Endodermal cell (in vitro differentiated cells): ENCODE measurements at regions not wholly inside any gene's neighbourhood (a gene's known extent, or its start where the extent isn't known, plus 50 kb on each side); places are given as distances from the start of the nearest gene placed in this dataset.

Source experiments
- DNase-seq: peaks from one replicate; pipeline ENCODE4 v3.0.0-alpha.2; 2017
- H3K27ac ChIP-seq: 2 replicates; pipeline ENCODE4 v1.5.1; 2013; ENCODE audit warnings: mild to moderate bottlenecking, low read depth, low read length, moderate library complexity
- H3K27me3 ChIP-seq: 2 replicates; pipeline ENCODE4 v1.6.1; 2013; ENCODE audit warnings: mild to moderate bottlenecking, low read length, moderate library complexity; ENCODE audit not compliant: insufficient read depth, control insufficient read depth, poor library complexity, severe bottlenecking
- H3K36me3 ChIP-seq: 2 replicates; pipeline ENCODE4 v1.7.0; 2013; ENCODE audit warnings: mild to moderate bottlenecking, low read length, moderate library complexity; ENCODE audit not compliant: control insufficient read depth, insufficient read depth
- H3K4me1 ChIP-seq: one replicate; pipeline ENCODE4 v1.7.0; 2013; ENCODE audit warnings: low read length; ENCODE audit not compliant: control insufficient read depth, insufficient read depth
- H3K4me3 ChIP-seq: 2 replicates; pipeline ENCODE4 v1.5.1; 2013; ENCODE audit warnings: mild to moderate bottlenecking, low read length, moderate library complexity
- H3K9ac ChIP-seq: 2 replicates; pipeline ENCODE4 v1.6.1; 2013; ENCODE audit warnings: mild to moderate bottlenecking, low read length, moderate library complexity; ENCODE audit not compliant: poor library complexity, severe bottlenecking; ENCODE audit errors: extremely low read depth
- H3K9me3 ChIP-seq: 2 replicates; pipeline ENCODE4 v1.6.1; 2013; ENCODE audit warnings: mild to moderate bottlenecking, low read length, moderate library complexity; ENCODE audit not compliant: control insufficient read depth
- H3K27ac Mint-ChIP-seq: 2 replicates; pipeline ENCODE4 v1.8.0; 2020; ENCODE audit warnings: mixed read lengths
- H3K27me3 Mint-ChIP-seq: 2 replicates; pipeline ENCODE4 v1.8.0; 2021; ENCODE audit warnings: mild to moderate bottlenecking, mixed read lengths; ENCODE audit not compliant: insufficient read depth
- H3K36me3 Mint-ChIP-seq: 2 replicates; pipeline ENCODE4 v1.8.0; 2020; ENCODE audit warnings: low read depth, mixed read lengths
- H3K4me1 Mint-ChIP-seq: 2 replicates; pipeline ENCODE4 v1.8.0; 2020; ENCODE audit warnings: mixed read lengths
- H3K4me3 Mint-ChIP-seq: 2 replicates; pipeline ENCODE4 v1.8.0; 2020; ENCODE audit warnings: mild to moderate bottlenecking, moderate library complexity, mixed read lengths
- H3K9me3 Mint-ChIP-seq: 2 replicates; pipeline ENCODE4 v1.8.0; 2020; ENCODE audit warnings: mild to moderate bottlenecking, mixed read lengths
- CTCF ChIP-seq: fragments of 200-600 bp; sonication (generic); conservative IDR thresholded peaks from 2 replicates; pipeline ENCODE4 v1.5.0; 2021; ENCODE audit warnings: antibody characterized with exemption, mild to moderate bottlenecking
- WGBS, 2 experiments: methylation state at CpG; one replicate each; pipeline versions ENCODE4 v1.1.5 to v1.1.7; 2013; ENCODE audit warnings: missing lambda C conversion rate in 2 of 2, mixed read lengths in 1 of 2; ENCODE audit not compliant: insufficient coverage in 1 of 2, insufficient read length in 1 of 2; 5-methylcytosine and 5-hydroxymethylcytosine counted together

- no peaks in the 10 kb centered on the region for H3K4me1 ChIP-seq
- no peak for TF ChIP-seq CTCF
- H3K9ac ChIP-seq, result no peak overlapping the region
- Mint-ChIP-seq H3K27ac (no peak overlapping the region), H3K9me3 (no peaks in the 10 kb centered on the region), H3K4me1 (no peaks in the 10 kb centered on the region), H3K4me3 (no peak overlapping the region), H3K36me3 (no peaks in the 10 kb centered on the region), H3K27me3 (peaks cover 7% of the 10 kb centered on the region)
- peak overlapping the region; percentile 83 for H3K27ac ChIP-seq
- H3K9me3 ChIP-seq, result no peaks in the 10 kb centered on the region
- H3K27me3 ChIP-seq, result no peaks in the 10 kb centered on the region
- DNase-seq, result no peak
- H3K4me3 ChIP-seq, result no peak overlapping the region
- no peaks in the 10 kb centered on the region for H3K36me3 ChIP-seq
- WGBS, 2 experiments, result 80 to 91% methylated on average over 1 to 3 of the region's 3 CpGs
Observed at GRCh38 chr1:14495996-14496395, 102.5 kb upstream of the KAZN start.

- Mint-ChIP-seq H3K27me3 (peaks cover 5% of the 10 kb centered on the region), H3K27ac (no peak overlapping the region), H3K36me3 (no peaks in the 10 kb centered on the region), H3K4me1 (no peaks in the 10 kb centered on the region), H3K4me3 (no peak overlapping the region), H3K9me3 (no peaks in the 10 kb centered on the region)
- no peaks in the 10 kb centered on the region for H3K27me3 ChIP-seq
- no peak overlapping the region for H3K4me3 ChIP-seq
- no peaks in the 10 kb centered on the region for H3K9me3 ChIP-seq
- 60 to 86% methylated on average over 1 to 6 of the region's 6 CpGs for WGBS, 2 experiments
- TF ChIP-seq CTCF, result no peak
- H3K36me3 ChIP-seq, result no peaks in the 10 kb centered on the region
- no peak for DNase-seq
- H3K27ac ChIP-seq, result no peak overlapping the region
- no peak overlapping the region for H3K9ac ChIP-seq
- no peaks in the 10 kb centered on the region for H3K4me1 ChIP-seq
Observed at GRCh38 chr1:14498839-14499238, 99.6 kb upstream of the KAZN start.

GRCh38 chr1:14499312-14500040, 99.0 kb upstream of the KAZN start:
- Mint-ChIP-seq H3K9me3 (no peaks in the 10 kb centered on the region), H3K27ac (no peak overlapping the region), H3K27me3 (peaks cover 2% of the 10 kb centered on the region), H3K4me1 (peaks cover 5% of the 10 kb centered on the region), H3K4me3 (no peak overlapping the region), H3K36me3 (no peaks in the 10 kb centered on the region)
- peak; percentile 17 for DNase-seq
- H3K9me3 ChIP-seq, result no peaks in the 10 kb centered on the region
- no peak for TF ChIP-seq CTCF
- WGBS, 2 experiments, result 90 to 100% methylated on average over 6 to 9 of the region's 9 CpGs
- H3K27me3 ChIP-seq, result no peaks in the 10 kb centered on the region
- no peaks in the 10 kb centered on the region for H3K4me1 ChIP-seq
- H3K4me3 ChIP-seq, result no peak overlapping the region
- no peaks in the 10 kb centered on the region for H3K36me3 ChIP-seq
- no peak overlapping the region for H3K9ac ChIP-seq
- H3K27ac ChIP-seq, result no peak overlapping the region
